Right lobe of liver (tissue), 4 donors: ENCODE measurements at regions not wholly inside any gene's neighbourhood (a gene's known extent, or its start where the extent isn't known, plus 50 kb on each side); places are given as distances from the start of the nearest gene placed in this dataset.

Experiments used
- CTCF ChIP-seq, 4 donors: fragments of 200-600 bp in 3 of 4; fragments of 450-650 bp in 1 of 4; IDR thresholded peaks; one replicate each; pipeline versions ENCODE4 v1.5.1 to v1.8.0; 2016 to 2022; ENCODE audit warnings: antibody characterized with exemption in 4 of 4, mild to moderate bottlenecking in 2 of 4
- POLR2A ChIP-seq: fragments of 450-650 bp; IDR thresholded peaks from one replicate; pipeline ENCODE4 v1.6.1; 2017; ENCODE audit warnings: antibody characterized with exemption, mild to moderate bottlenecking
- donor health status: DM: no; HTN: no; CAD: no.
- donor health status: DM: no; HTN: no; CAD: no.
- donor health status: DM: no; HTN: yes; CAD: no.

GRCh38 chr9:22288661-22289060 is 158.0 kb upstream of the DMRTA1 start:
- no peak for TF ChIP-seq CTCF (IDR thresholded peaks at IDR 0.05)
- TF ChIP-seq POLR2A = no peak
